22Rv1 (cell line): ENCODE measurements at regions not wholly inside any gene's neighbourhood (a gene's known extent, or its start where the extent isn't known, plus 50 kb on each side); places are given as distances from the start of the nearest gene placed in this dataset.

ENCODE experiments used
- CTCF ChIP-seq: fragments of 450-650 bp; IDR thresholded peaks from 2 replicates; pipeline ENCODE4 v1.5.1; 2017; ENCODE audit warnings: mild to moderate bottlenecking
- ZFX ChIP-seq: fragments of 450-650 bp; IDR thresholded peaks from 2 replicates; pipeline ENCODE4 v1.6.1; 2017; ENCODE audit warnings: antibody characterized with exemption, borderline replicate concordance

GRCh38 chr3:152096280-152096906 lies 172.3 kb upstream of the MBNL1 start:
- TF ChIP-seq CTCF = no peak
- no peak for TF ChIP-seq ZFX
